Activated naive CD4-positive, alpha-beta T cell treated with anti-CD3 and anti-CD28 coated beads, Interleukin-2, amount 50 U/mL, for 72 hours (primary cell): ENCODE measurements at regions not wholly inside any gene's neighbourhood (a gene's known extent, or its start where the extent isn't known, plus 50 kb on each side); places are given as distances from the start of the nearest gene placed in this dataset.

Source experiments
- ATAC-seq, 2 donors: fragments of 150-1000 bp; cut with Tn5 transposase; 2 replicates each; pipeline ENCODE4 v1.10.0; 2021; ENCODE audit warnings: mild to moderate bottlenecking in 2 of 2, moderate library complexity in 2 of 2
- DNase-seq, 2 donors: peaks; one replicate each; pipeline ENCODE4 v3.0.0; 2021 to 2022; ENCODE audit warnings: low spot score in 2 of 2
- H3K27ac Mint-ChIP-seq, 2 donors: one replicate each; pipeline ENCODE4 v1.8.0; 2022; ENCODE audit warnings: mild to moderate bottlenecking in 2 of 2, mixed read lengths in 2 of 2
- H3K36me3 Mint-ChIP-seq, 2 donors: one replicate each; pipeline ENCODE4 v1.8.0; 2022; ENCODE audit warnings: mixed read lengths in 2 of 2
- H3K9me3 Mint-ChIP-seq, 2 donors: one replicate each; pipeline ENCODE4 v1.8.0; 2022; ENCODE audit warnings: mixed read lengths in 2 of 2

GRCh38 chr5:125575171-125575890 is 828.9 kb upstream of the ZNF608 start:
- Mint-ChIP-seq H3K36me3 (peaks cover 0 to 5% of the 10 kb centered on the region in 2 donors), H3K27ac (no peak overlapping the region), H3K9me3 (peaks cover 15 to 16% of the 10 kb centered on the region in 2 donors)
- no peak for DNase-seq
- no peak for ATAC-seq

DNA sequence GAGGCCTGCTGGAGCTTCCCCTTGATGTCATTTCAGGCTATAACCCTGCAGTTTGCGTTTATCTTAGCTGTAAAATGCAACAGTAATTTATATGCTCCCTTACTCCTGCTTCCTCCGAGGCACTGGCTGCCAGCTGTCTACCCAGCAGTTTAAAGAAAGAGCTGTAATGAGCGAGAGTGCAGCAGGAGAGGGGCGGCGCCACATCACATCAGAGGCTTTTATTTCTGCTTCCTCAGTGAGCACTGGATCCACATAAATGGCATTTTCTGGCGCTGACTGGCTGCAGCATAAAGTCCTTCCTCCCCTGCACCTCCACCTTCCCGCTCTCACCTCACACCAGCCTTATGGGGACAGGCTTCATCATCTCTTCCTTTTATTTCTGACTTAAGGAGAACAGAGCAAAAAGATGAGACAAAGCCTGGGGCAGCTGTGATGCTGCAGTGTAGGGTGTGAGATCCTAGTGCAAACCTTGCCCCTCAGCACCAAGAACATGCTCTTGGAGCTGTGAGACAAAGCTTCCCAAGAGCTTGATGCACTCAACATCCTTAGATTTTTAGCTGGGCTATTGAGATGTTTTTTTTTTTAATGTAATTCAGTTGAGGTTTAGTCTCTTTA is 829.6 kb upstream of the ZNF608 start:
- DNase-seq (no peak), ATAC-seq (no peak)
- Mint-ChIP-seq H3K36me3 (peaks cover 0 to 5% of the 10 kb centered on the region in 2 donors), H3K27ac (no peak overlapping the region), H3K9me3 (peaks cover 15 to 16% of the 10 kb centered on the region in 2 donors)

- H3K27ac Mint-ChIP-seq, result no peak overlapping the region
- peaks cover 15 to 16% of the 10 kb centered on the region in 2 donors for H3K9me3 Mint-ChIP-seq
- DNase-seq (no peak), ATAC-seq (no peak)
- H3K36me3 Mint-ChIP-seq, result peaks cover 0 to 5% of the 10 kb centered on the region in 2 donors
These were observed 830.4 kb upstream of the ZNF608 start for GRCh38 chr5:125576822-125577221.

DNA sequence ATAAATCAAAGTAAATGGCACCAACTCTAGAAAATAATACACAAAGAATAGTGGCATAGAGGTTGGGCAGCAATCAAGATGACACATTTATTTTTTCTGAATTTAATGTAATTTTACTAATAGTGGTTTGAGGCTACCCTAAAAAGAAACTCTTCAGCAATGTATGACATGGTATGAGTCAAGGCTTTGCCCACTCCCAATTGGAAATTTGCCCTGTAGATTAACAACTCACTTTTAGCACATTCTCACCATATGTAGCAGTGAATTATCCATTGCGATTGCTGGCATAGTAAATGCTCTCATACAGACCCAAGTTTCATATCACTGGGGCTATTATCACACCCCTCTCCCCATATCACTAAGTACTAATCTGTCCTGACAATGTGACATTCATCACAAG is 832.1 kb upstream of the ZNF608 start:
- H3K9me3 Mint-ChIP-seq, result peaks cover 16 to 18% of the 10 kb centered on the region in 2 donors
- no peak for ATAC-seq

GRCh38 chr5:125579182-125579581 is 832.7 kb upstream of the ZNF608 start:
- ATAC-seq (no peak), DNase-seq (no peak)
- H3K27ac Mint-ChIP-seq, result no peak overlapping the region

More for the DNA sequence above, 832.1 kb upstream of the ZNF608 start:
- Mint-ChIP-seq H3K36me3 (peaks cover 0 to 5% of the 10 kb centered on the region in 2 donors), H3K27ac (no peak overlapping the region)
- no peak for DNase-seq

GRCh38 chr5:125581311-125581710 is 834.9 kb upstream of the ZNF608 start:
- peaks cover 0 to 5% of the 10 kb centered on the region in 2 donors for H3K36me3 Mint-ChIP-seq
- peaks cover 16 to 18% of the 10 kb centered on the region in 2 donors for H3K9me3 Mint-ChIP-seq
- ATAC-seq, result no peak

More at GRCh38 chr5:125579182-125579581, 832.7 kb upstream of the ZNF608 start:
- Mint-ChIP-seq H3K36me3 (peaks cover 0 to 5% of the 10 kb centered on the region in 2 donors), H3K9me3 (peaks cover 12 to 15% of the 10 kb centered on the region in 2 donors)

GRCh38 chr5:125582352-125582751 is 835.9 kb upstream of the ZNF608 start:
- peaks cover 21 to 23% of the 10 kb centered on the region in 2 donors for H3K9me3 Mint-ChIP-seq
- H3K27ac Mint-ChIP-seq, result no peak overlapping the region
- ATAC-seq (no peak), DNase-seq (no peak)
- peaks cover 0 to 4% of the 10 kb centered on the region in 2 donors for H3K36me3 Mint-ChIP-seq

More at GRCh38 chr5:125581311-125581710, 834.9 kb upstream of the ZNF608 start:
- no peak for DNase-seq
- H3K27ac Mint-ChIP-seq, result no peak overlapping the region

DNA sequence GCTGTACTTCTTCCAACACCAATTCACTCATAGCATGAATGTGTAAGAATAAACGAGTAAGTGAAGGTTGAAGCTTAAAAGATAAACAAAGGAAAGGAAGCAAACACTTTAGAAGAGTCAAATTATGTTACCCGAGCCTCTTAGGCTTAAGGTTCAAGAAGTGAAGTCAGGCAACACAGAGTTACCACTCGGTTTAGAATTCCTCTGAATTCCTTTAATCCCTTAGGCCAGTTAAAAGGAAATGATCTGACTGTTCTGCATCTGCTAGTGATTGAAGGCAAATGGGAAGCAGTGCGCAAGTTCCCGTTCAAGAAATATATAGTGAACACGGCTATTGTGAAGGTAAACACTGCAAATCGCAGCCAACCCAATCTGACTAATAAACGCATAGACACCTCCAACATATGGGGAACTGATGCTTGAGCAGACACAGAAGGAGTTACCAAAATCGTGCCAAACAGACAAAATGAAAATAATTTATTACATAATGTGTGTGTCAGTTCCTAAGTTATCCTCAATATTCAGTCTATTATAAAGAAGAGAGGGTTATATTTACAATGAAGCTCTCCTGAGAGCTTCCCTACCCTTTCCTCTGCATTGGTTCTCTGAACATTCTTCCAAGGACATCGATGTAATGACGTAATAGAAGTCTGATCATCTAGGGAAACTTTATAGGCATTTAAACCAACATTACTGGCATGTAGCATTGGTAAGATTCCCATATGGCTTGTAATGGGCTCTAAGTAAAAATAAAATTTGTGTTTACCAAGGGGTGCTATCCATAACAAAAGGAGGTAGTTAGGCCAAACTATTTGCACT is 837.1 kb upstream of the ZNF608 start:
- Mint-ChIP-seq H3K9me3 (peaks cover 25 to 26% of the 10 kb centered on the region in 2 donors), H3K27ac (no peak overlapping the region), H3K36me3 (peaks cover 0 to 4% of the 10 kb centered on the region in 2 donors)
- DNase-seq (no peak), ATAC-seq (no peak)

GRCh38 chr5:125584140-125584520 is 837.7 kb upstream of the ZNF608 start:
- H3K9me3 Mint-ChIP-seq, result peaks cover 22 to 24% of the 10 kb centered on the region in 2 donors
- peak overlapping the region in 1 of 2 donors; percentile 14 for H3K27ac Mint-ChIP-seq
- no peak for DNase-seq
- peaks cover 0 to 4% of the 10 kb centered on the region in 2 donors for H3K36me3 Mint-ChIP-seq
- no peak for ATAC-seq

- no peak overlapping the region for H3K27ac Mint-ChIP-seq
- peaks cover 20 to 22% of the 10 kb centered on the region in 2 donors for H3K9me3 Mint-ChIP-seq
- H3K36me3 Mint-ChIP-seq, result peaks cover 0 to 4% of the 10 kb centered on the region in 2 donors
- DNase-seq (no peak), ATAC-seq (no peak)
These were observed 835.6 kb upstream of the GRAMD2B start for GRCh38 chr5:125587631-125588030.

- ATAC-seq (no peak), DNase-seq (no peak)
- no peak overlapping the region for H3K27ac Mint-ChIP-seq
- no peaks in the 10 kb centered on the region for H3K36me3 Mint-ChIP-seq
- H3K9me3 Mint-ChIP-seq, result peaks cover 9 to 14% of the 10 kb centered on the region in 2 donors
These were observed 830.4 kb upstream of the GRAMD2B start for GRCh38 chr5:125592856-125593255.

DNA sequence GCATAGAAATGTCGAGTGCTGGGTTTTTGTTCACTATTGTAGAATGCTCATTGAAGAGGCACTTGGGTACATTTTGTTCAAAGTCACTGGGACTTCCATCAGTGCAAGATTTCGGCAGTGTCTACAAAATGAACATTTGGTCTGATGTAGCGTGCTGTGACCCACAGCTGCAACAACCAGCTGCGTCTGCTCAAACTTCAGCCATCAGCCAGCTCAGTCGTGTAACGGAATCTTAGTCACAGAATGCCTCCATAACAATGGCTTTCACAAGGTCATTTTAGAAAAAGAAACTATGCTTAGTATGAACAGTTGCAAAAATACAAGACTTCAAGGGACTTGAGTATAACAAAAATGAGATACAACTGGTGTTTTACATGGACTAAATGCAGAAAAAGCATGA is 828.1 kb upstream of the GRAMD2B start:
- H3K27ac Mint-ChIP-seq, result no peak overlapping the region

DNA sequence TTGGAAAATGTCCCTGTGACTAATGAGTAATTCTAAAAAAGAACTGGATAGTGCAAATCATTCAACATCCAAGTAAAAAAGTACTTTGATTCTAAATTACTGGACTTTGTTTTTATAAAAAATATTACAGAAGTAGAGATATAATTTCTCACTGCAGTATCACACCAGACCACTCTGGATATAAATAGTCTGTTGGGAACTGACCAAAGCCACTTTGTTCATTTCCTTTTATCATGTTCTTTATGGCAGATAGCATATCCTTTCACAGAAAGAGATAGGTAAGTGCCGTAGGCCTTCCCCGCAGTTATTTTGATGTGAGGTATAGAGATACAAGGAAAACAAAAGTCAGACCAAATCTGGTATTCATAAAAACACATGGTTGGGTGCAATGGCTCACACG is 827.4 kb upstream of the GRAMD2B start:
- peaks cover 11 to 13% of the 10 kb centered on the region in 2 donors for H3K9me3 Mint-ChIP-seq
- DNase-seq (no peak), ATAC-seq (no peak)
- H3K27ac Mint-ChIP-seq, result no peak overlapping the region
- H3K36me3 Mint-ChIP-seq, result no peaks in the 10 kb centered on the region

More for the DNA sequence above, 828.1 kb upstream of the GRAMD2B start:
- H3K9me3 Mint-ChIP-seq, result peaks cover 7 to 9% of the 10 kb centered on the region in 2 donors
- ATAC-seq, result no peak
- H3K36me3 Mint-ChIP-seq, result no peaks in the 10 kb centered on the region
- no peak for DNase-seq

DNA sequence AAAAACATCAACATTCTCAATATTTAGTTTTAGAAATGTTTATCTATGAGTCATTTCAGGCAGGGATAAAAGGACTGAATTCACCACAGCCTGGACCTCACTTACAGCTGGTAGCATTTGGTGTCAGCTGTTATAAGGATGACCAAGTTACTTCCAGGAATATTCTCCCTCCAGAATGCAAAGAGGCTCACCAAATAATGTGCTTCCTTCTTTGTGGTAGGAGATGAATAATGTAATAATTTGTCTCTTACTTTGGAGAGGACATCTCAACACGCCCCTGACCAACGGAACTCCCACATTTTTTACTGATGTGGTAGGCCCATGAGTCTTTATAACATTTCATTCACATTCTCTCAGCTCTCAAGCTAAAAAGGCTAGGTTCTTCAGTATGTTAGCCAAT is 825.9 kb upstream of the GRAMD2B start:
- no peak for ATAC-seq
- Mint-ChIP-seq H3K27ac (no peak overlapping the region), H3K9me3 (peaks cover 11 to 12% of the 10 kb centered on the region in 2 donors), H3K36me3 (no peaks in the 10 kb centered on the region)
- DNase-seq, result no peak

GRCh38 chr5:125600559-125600958 is 822.6 kb upstream of the GRAMD2B start:
- Mint-ChIP-seq H3K36me3 (no peaks in the 10 kb centered on the region), H3K9me3 (peaks cover 4 to 5% of the 10 kb centered on the region in 2 donors), H3K27ac (no peak overlapping the region)
- DNase-seq, result no peak
- no peak for ATAC-seq

DNA sequence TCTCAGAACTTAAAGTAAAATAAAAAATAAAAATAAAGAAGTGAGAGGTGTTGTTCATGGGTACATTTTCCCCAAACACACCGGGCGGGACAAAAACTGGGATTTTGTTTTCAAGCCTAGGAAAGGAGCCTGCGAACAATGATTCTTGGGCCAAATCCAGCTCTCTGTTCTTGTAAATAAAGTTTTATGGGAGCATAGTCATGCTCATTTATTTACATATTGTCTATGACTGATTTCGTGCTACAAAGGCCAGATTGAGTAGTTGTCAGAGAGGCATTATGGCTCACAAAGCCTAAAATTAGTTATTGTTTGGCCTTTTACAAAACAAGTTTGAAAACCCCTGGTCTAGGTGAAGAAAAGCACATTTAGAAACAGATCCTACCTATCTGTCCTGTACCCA is 821.0 kb upstream of the GRAMD2B start:
- Mint-ChIP-seq H3K27ac (no peak overlapping the region), H3K36me3 (no peaks in the 10 kb centered on the region), H3K9me3 (peaks cover 4 to 5% of the 10 kb centered on the region in 2 donors)
- DNase-seq (no peak), ATAC-seq (no peak)

DNA sequence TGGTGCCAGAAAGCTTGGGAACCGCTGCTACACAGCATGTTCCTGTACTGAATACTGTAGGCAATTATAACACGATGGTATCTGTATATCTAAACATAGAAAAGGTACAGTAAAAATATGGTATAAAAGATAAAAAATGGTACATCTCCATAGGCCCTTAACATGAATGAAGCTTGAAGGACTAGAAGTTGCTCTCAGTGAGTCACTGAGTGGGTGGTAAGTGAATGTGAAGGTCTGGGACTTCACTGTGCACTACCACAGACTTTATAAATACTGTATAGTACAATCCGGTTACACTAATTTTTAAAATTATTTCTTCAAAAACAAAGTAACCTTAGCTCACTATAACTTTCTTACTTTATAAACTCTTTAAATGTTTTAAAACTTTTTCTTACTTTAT is 819.9 kb upstream of the GRAMD2B start:
- peaks cover 5 to 8% of the 10 kb centered on the region in 2 donors for H3K9me3 Mint-ChIP-seq
- H3K36me3 Mint-ChIP-seq, result no peaks in the 10 kb centered on the region
- ATAC-seq, result no peak
- no peak overlapping the region for H3K27ac Mint-ChIP-seq
- no peak for DNase-seq
